ENCODE measurements at regions not wholly inside any gene's neighbourhood (a gene's known extent, or its start where the extent isn't known, plus 50 kb on each side); places are given as distances from the start of the nearest gene placed in this dataset.

DNA sequence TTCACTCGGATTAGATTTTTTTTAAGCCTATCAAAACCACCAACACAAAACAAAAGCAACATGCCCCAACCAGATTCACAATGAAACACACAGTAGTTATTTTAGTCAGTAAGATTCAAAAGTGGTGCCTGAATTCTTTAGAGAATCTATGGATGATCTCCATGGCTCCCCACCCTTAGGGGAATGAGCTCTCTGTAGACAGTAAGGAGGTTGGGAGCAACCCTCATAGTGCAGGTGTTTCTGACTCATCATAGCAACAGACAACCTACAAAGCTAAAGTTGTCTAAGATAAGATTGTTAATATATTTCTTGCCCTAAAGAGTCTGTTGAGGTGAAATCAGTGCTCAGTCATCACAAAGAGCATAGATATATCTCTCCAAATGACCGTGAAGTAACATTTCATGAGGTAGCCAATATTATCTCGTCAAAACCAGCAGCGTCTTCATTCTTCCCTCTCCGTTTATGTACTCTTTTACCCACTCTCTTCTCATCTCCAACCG is 78.3 kb downstream of the ADAMTS1 start:
- intact Hi-C loops (cut with DNase I; ENCODE audit: low total_unique reads): no loop called here
- DNase-seq: no peak
- no peaks in the 10 kb centered on the region for H3K9me3 ChIP-seq
- no peaks in the 10 kb centered on the region for H3K36me3 ChIP-seq (ENCODE audit: low read depth, missing control alignments)
- no peak overlapping the region for H3K27ac ChIP-seq
- no peak for TF ChIP-seq POLR2A (IDR thresholded peaks at IDR 0.05)
- TF ChIP-seq, protein P1, sequence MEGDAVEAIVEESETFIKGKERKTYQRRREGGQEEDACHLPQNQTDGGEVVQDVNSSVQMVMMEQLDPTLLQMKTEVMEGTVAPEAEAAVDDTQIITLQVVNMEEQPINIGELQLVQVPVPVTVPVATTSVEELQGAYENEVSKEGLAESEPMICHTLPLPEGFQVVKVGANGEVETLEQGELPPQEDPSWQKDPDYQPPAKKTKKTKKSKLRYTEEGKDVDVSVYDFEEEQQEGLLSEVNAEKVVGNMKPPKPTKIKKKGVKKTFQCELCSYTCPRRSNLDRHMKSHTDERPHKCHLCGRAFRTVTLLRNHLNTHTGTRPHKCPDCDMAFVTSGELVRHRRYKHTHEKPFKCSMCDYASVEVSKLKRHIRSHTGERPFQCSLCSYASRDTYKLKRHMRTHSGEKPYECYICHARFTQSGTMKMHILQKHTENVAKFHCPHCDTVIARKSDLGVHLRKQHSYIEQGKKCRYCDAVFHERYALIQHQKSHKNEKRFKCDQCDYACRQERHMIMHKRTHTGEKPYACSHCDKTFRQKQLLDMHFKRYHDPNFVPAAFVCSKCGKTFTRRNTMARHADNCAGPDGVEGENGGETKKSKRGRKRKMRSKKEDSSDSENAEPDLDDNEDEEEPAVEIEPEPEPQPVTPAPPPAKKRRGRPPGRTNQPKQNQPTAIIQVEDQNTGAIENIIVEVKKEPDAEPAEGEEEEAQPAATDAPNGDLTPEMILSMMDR (IDR thresholded peaks at IDR 0.05): no peak
- no peak overlapping the region for H3K4me3 ChIP-seq
- H3K27me3 ChIP-seq: no peaks in the 10 kb centered on the region
- WGBS, 2 donors: 66 to 72% methylated on average over 6 of the region's 6 CpGs
- no peaks in the 10 kb centered on the region for H3K4me1 ChIP-seq

DNA sequence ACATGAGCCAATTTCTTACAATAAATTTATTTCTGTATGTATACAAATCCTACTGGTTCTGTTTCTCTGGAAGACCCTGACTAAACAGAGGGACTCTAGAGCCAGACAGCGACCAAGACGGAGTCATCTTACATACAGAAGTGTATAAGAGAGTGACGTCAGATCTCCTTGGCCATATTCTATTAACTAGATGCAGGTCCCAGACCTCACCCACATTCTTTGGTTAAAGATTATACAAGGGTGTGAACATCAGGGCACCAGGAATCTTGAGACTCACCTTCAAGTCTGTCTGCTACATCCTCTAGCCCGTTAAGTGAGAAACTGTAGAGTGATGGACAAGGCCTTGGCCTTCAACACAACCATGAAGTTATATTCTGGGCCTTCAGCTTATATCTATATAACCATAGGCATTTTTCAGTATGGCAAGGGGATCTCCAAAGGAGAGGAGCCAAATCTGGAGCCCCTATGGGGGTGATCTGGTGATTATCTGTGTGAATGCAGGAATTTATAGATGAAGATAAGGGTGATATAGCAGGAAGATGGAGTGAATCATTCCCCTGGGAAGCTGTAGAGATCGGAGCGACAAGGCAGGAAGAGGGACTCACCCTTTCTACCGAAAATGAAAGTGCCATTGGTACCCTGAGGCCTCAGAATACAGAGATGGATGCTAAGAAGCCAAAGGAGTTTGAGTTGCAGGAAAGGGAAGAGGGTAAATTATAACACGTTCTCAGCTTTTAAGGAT is 83.9 kb downstream of the ADAMTS1 start:
- intact Hi-C loops (cut with DNase I; ENCODE audit: low total_unique reads): no loop called here
- 92 to 94% methylated on average over 8 of the region's 8 CpGs for WGBS, 2 donors
- no peaks in the 10 kb centered on the region for H3K27me3 ChIP-seq
- H3K27ac ChIP-seq: no peak overlapping the region
- H3K4me1 ChIP-seq: no peaks in the 10 kb centered on the region
- H3K9me3 ChIP-seq: no peaks in the 10 kb centered on the region
- H3K4me3 ChIP-seq: no peak overlapping the region
- TF ChIP-seq, protein P1 (IDR thresholded peaks at IDR 0.05): no peak
- TF ChIP-seq POLR2A (IDR thresholded peaks at IDR 0.05): no peak
- H3K36me3 ChIP-seq (ENCODE audit: low read depth, missing control alignments): no peaks in the 10 kb centered on the region
- DNase-seq: no peak

DNA sequence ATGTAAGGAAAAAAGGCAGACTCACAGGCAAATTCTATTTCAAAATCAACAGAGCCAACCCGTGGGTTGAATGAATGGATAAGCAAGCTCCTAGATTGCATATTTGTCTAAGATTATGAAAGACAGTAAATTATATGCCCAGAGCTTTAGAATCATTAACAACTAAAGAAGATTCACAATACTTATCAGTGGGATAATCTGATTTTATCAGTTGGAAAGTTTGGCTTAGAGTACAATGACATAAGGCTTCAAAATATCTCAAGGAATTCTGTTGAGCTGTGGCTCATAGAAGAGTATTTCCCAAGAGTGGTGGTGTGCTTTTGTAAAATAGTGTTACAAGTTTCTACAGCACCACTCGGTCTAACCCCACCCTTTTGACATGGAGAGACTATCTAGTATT is 85.5 kb downstream of the ADAMTS1 start:
- no peaks in the 10 kb centered on the region for H3K4me1 ChIP-seq
- intact Hi-C loops (cut with DNase I; ENCODE audit: low total_unique reads): no loop called here
- 76 to 85% methylated on average over 2 of the region's 2 CpGs for WGBS, 2 donors

DNA sequence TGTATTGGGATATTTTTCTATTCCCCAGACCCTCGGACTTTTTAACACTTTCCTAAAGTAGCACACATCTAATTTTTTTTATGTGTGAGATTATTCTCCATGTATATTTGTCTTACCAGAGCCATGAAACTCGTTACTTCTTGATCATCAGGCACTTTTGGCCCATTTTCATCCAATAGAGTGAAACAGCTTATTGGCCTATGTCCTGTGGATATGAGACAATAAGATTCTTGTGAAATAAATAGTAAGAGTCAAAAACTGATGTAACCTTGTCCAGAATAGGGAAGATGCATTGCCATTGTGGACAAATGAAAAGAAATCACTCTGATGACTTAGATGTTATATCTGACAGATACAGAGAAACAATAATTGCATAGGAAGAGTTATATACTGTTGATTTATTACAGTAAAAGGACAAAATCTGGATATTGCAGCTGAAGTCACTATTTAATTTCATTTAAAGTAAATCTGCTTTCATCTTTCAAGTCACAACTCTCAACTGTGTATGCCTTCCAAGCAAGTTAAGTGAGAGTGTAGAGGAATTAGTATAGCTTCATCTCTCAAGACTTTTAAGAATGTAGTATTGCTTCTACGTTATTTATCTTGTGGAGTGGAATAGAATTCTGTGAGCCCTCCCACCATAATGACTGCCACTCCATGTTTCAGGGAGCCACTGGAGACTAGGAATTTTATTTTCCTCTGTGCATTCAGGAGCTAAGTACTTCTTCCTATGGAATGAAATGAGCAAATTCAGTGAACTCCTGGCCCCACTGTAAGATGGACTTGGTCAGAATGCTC is 86.9 kb downstream of the ADAMTS1 start:
- Histone ChIP-seq H3K27me3 (no peaks in the 10 kb centered on the region), H3K27ac (no peak overlapping the region), H3K9me3 (no peaks in the 10 kb centered on the region), H3K4me3 (no peak overlapping the region), H3K36me3 (ENCODE audit: low read depth, missing control alignments) (no peaks in the 10 kb centered on the region), H3K4me1 (no peaks in the 10 kb centered on the region)
- no peak for TF ChIP-seq POLR2A (IDR thresholded peaks at IDR 0.05)
- TF ChIP-seq, protein P1 (IDR thresholded peaks at IDR 0.05): no peak
- intact Hi-C loops (cut with DNase I; ENCODE audit: low total_unique reads): no loop called here
- 78 to 92% methylated on average over 3 of the region's 3 CpGs for WGBS, 2 donors
- DNase-seq: no peak

More for the DNA sequence above, 85.5 kb downstream of the ADAMTS1 start:
- H3K27me3 ChIP-seq: no peaks in the 10 kb centered on the region
- no peaks in the 10 kb centered on the region for H3K36me3 ChIP-seq (ENCODE audit: low read depth, missing control alignments)
- TF ChIP-seq, protein P1 (IDR thresholded peaks at IDR 0.05): no peak
- TF ChIP-seq POLR2A (IDR thresholded peaks at IDR 0.05): no peak
- H3K4me3 ChIP-seq: no peak overlapping the region
- no peaks in the 10 kb centered on the region for H3K9me3 ChIP-seq
- no peak overlapping the region for H3K27ac ChIP-seq
- DNase-seq: no peak
